ENCODE measurements at regions not wholly inside any gene's neighbourhood (a gene's known extent, or its start where the extent isn't known, plus 50 kb on each side); places are given as distances from the start of the nearest gene placed in this dataset.

- H3K27me3 ChIP-seq (ENCODE audit: control insufficient read depth in 3 of 3, insufficient read depth in 3 of 3, low read length in 3 of 3) = no peaks in the 10 kb centered on the region
- no peak overlapping the region for H3K27ac ChIP-seq (ENCODE audit: low read depth in 1 of 3, low read length in 2 of 3)
- no peaks in the 10 kb centered on the region for H3K36me3 ChIP-seq (ENCODE audit: control insufficient read depth in 3 of 3, insufficient read depth in 2 of 3, low read depth in 1 of 3, low read length in 3 of 3)
- no peak overlapping the region for H3K4me3 ChIP-seq (ENCODE audit: low read depth in 1 of 3, low read length in 3 of 3)
- no peaks in the 10 kb centered on the region for H3K4me1 ChIP-seq (ENCODE audit: control insufficient read depth in 3 of 3, insufficient read depth in 2 of 3, low read depth in 1 of 3, low read length in 2 of 3)
- FAIRE-seq (no peak), DNase-seq (peak; percentile 15 to 32)
- WGBS, 3 donors = 11 to 38% (median 16%) methylated on average over 3 of the region's 3 CpGs
- H3K9me3 ChIP-seq (ENCODE audit: control insufficient read depth in 2 of 2, insufficient read depth in 1 of 2, low read depth in 1 of 2, low read length in 1 of 2) = no peaks in the 10 kb centered on the region
Observed at GRCh38 chr13:71979616-71980015, 112.6 kb upstream of the DACH1 start.

GRCh38 chr13:71977028-71977427, 110.0 kb upstream of the DACH1 start:
- H3K4me3 ChIP-seq (ENCODE audit: low read depth in 1 of 3, low read length in 3 of 3) = no peak overlapping the region
- H3K4me1 ChIP-seq (ENCODE audit: control insufficient read depth in 3 of 3, insufficient read depth in 2 of 3, low read depth in 1 of 3, low read length in 2 of 3) = no peaks in the 10 kb centered on the region
- 87 to 90% (median 89%) methylated on average over 7 of the region's 7 CpGs for WGBS, 3 donors
- H3K9me3 ChIP-seq (ENCODE audit: control insufficient read depth in 2 of 2, insufficient read depth in 1 of 2, low read depth in 1 of 2, low read length in 1 of 2) = no peaks in the 10 kb centered on the region
- no peak for FAIRE-seq
- no peak overlapping the region for H3K27ac ChIP-seq (ENCODE audit: low read depth in 1 of 3, low read length in 2 of 3)
- DNase-seq = no peak
- no peaks in the 10 kb centered on the region for H3K27me3 ChIP-seq (ENCODE audit: control insufficient read depth in 3 of 3, insufficient read depth in 3 of 3, low read length in 3 of 3)
- H3K36me3 ChIP-seq (ENCODE audit: control insufficient read depth in 3 of 3, insufficient read depth in 2 of 3, low read depth in 1 of 3, low read length in 3 of 3) = no peaks in the 10 kb centered on the region

- WGBS, 3 donors = 78 to 86% (median 81%) methylated on average over 5 of the region's 5 CpGs
- Histone ChIP-seq H3K4me1 (ENCODE audit: control insufficient read depth in 3 of 3, insufficient read depth in 2 of 3, low read depth in 1 of 3, low read length in 2 of 3) (no peaks in the 10 kb centered on the region), H3K27ac (ENCODE audit: low read depth in 1 of 3, low read length in 2 of 3) (no peak overlapping the region), H3K4me3 (ENCODE audit: low read depth in 1 of 3, low read length in 3 of 3) (no peak overlapping the region), H3K27me3 (ENCODE audit: control insufficient read depth in 3 of 3, insufficient read depth in 3 of 3, low read length in 3 of 3) (no peaks in the 10 kb centered on the region), H3K36me3 (ENCODE audit: control insufficient read depth in 3 of 3, insufficient read depth in 2 of 3, low read depth in 1 of 3, low read length in 3 of 3) (no peaks in the 10 kb centered on the region), H3K9me3 (ENCODE audit: control insufficient read depth in 2 of 2, insufficient read depth in 1 of 2, low read depth in 1 of 2, low read length in 1 of 2) (no peaks in the 10 kb centered on the region)
- FAIRE-seq (no peak), DNase-seq (no peak)
Observed at GRCh38 chr13:71967990-71968389, 101.0 kb upstream of the DACH1 start.

GRCh38 chr13:71964491-71965100, 97.6 kb upstream of the DACH1 start:
- H3K36me3 ChIP-seq (ENCODE audit: control insufficient read depth in 3 of 3, insufficient read depth in 2 of 3, low read depth in 1 of 3, low read length in 3 of 3) = no peaks in the 10 kb centered on the region
- peak in 1 of 2 donors; percentile 2 for DNase-seq
- 26 to 57% (median 32%) methylated on average over 8 of the region's 8 CpGs for WGBS, 3 donors
- H3K27ac ChIP-seq (ENCODE audit: low read depth in 1 of 3, low read length in 2 of 3) = no peak overlapping the region
- no peak for FAIRE-seq
- no peaks in the 10 kb centered on the region for H3K9me3 ChIP-seq (ENCODE audit: control insufficient read depth in 2 of 2, insufficient read depth in 1 of 2, low read depth in 1 of 2, low read length in 1 of 2)
- no peaks in the 10 kb centered on the region for H3K27me3 ChIP-seq (ENCODE audit: control insufficient read depth in 3 of 3, insufficient read depth in 3 of 3, low read length in 3 of 3)
- H3K4me1 ChIP-seq (ENCODE audit: control insufficient read depth in 3 of 3, insufficient read depth in 2 of 3, low read depth in 1 of 3, low read length in 2 of 3) = no peaks in the 10 kb centered on the region
- peak overlapping the region in 1 of 3 donors; percentile 14 for H3K4me3 ChIP-seq (ENCODE audit: low read depth in 1 of 3, low read length in 3 of 3)

GRCh38 chr13:71962735-71963134, 95.7 kb upstream of the DACH1 start:
- WGBS, 3 donors = 81 to 87% (median 82%) methylated on average over 3 of the region's 3 CpGs
- FAIRE-seq = no peak
- no peak overlapping the region for H3K4me3 ChIP-seq (ENCODE audit: low read depth in 1 of 3, low read length in 3 of 3)
- no peaks in the 10 kb centered on the region for H3K27me3 ChIP-seq (ENCODE audit: control insufficient read depth in 3 of 3, insufficient read depth in 3 of 3, low read length in 3 of 3)
- no peak overlapping the region for H3K27ac ChIP-seq (ENCODE audit: low read depth in 1 of 3, low read length in 2 of 3)
- H3K36me3 ChIP-seq (ENCODE audit: control insufficient read depth in 3 of 3, insufficient read depth in 2 of 3, low read depth in 1 of 3, low read length in 3 of 3) = no peaks in the 10 kb centered on the region
- H3K4me1 ChIP-seq (ENCODE audit: control insufficient read depth in 3 of 3, insufficient read depth in 2 of 3, low read depth in 1 of 3, low read length in 2 of 3) = no peaks in the 10 kb centered on the region
- no peak for DNase-seq
- no peaks in the 10 kb centered on the region for H3K9me3 ChIP-seq (ENCODE audit: control insufficient read depth in 2 of 2, insufficient read depth in 1 of 2, low read depth in 1 of 2, low read length in 1 of 2)

- FAIRE-seq (no peak), DNase-seq (no peak)
- Histone ChIP-seq H3K27me3 (ENCODE audit: control insufficient read depth in 3 of 3, insufficient read depth in 3 of 3, low read length in 3 of 3) (no peaks in the 10 kb centered on the region), H3K9me3 (ENCODE audit: control insufficient read depth in 2 of 2, insufficient read depth in 1 of 2, low read depth in 1 of 2, low read length in 1 of 2) (no peaks in the 10 kb centered on the region), H3K4me1 (ENCODE audit: control insufficient read depth in 3 of 3, insufficient read depth in 2 of 3, low read depth in 1 of 3, low read length in 2 of 3) (no peaks in the 10 kb centered on the region), H3K36me3 (ENCODE audit: control insufficient read depth in 3 of 3, insufficient read depth in 2 of 3, low read depth in 1 of 3, low read length in 3 of 3) (no peaks in the 10 kb centered on the region), H3K27ac (ENCODE audit: low read depth in 1 of 3, low read length in 2 of 3) (no peak overlapping the region), H3K4me3 (ENCODE audit: low read depth in 1 of 3, low read length in 3 of 3) (no peak overlapping the region)
- 78 to 84% (median 79%) methylated on average over 2 of the region's 2 CpGs for WGBS, 3 donors
Observed at GRCh38 chr13:71962126-71962525, 95.1 kb upstream of the DACH1 start.

GRCh38 chr13:71949441-71949840, 82.4 kb upstream of the DACH1 start:
- Histone ChIP-seq H3K27ac (ENCODE audit: low read depth in 1 of 3, low read length in 2 of 3) (no peak overlapping the region), H3K9me3 (ENCODE audit: control insufficient read depth in 2 of 2, insufficient read depth in 1 of 2, low read depth in 1 of 2, low read length in 1 of 2) (no peaks in the 10 kb centered on the region), H3K27me3 (ENCODE audit: control insufficient read depth in 3 of 3, insufficient read depth in 3 of 3, low read length in 3 of 3) (no peaks in the 10 kb centered on the region), H3K36me3 (ENCODE audit: control insufficient read depth in 3 of 3, insufficient read depth in 2 of 3, low read depth in 1 of 3, low read length in 3 of 3) (no peaks in the 10 kb centered on the region), H3K4me3 (ENCODE audit: low read depth in 1 of 3, low read length in 3 of 3) (no peak overlapping the region), H3K4me1 (ENCODE audit: control insufficient read depth in 3 of 3, insufficient read depth in 2 of 3, low read depth in 1 of 3, low read length in 2 of 3) (no peaks in the 10 kb centered on the region)
- 78 to 83% (median 81%) methylated on average over 2 of the region's 2 CpGs for WGBS, 3 donors
- FAIRE-seq (no peak), DNase-seq (no peak)

GRCh38 chr13:71939186-71939585, 72.2 kb upstream of the DACH1 start:
- Histone ChIP-seq H3K4me3 (ENCODE audit: low read depth in 1 of 3, low read length in 3 of 3) (no peak overlapping the region), H3K27ac (ENCODE audit: low read depth in 1 of 3, low read length in 2 of 3) (no peak overlapping the region), H3K36me3 (ENCODE audit: control insufficient read depth in 3 of 3, insufficient read depth in 2 of 3, low read depth in 1 of 3, low read length in 3 of 3) (no peaks in the 10 kb centered on the region), H3K9me3 (ENCODE audit: control insufficient read depth in 2 of 2, insufficient read depth in 1 of 2, low read depth in 1 of 2, low read length in 1 of 2) (no peaks in the 10 kb centered on the region), H3K4me1 (ENCODE audit: control insufficient read depth in 3 of 3, insufficient read depth in 2 of 3, low read depth in 1 of 3, low read length in 2 of 3) (no peaks in the 10 kb centered on the region), H3K27me3 (ENCODE audit: control insufficient read depth in 3 of 3, insufficient read depth in 3 of 3, low read length in 3 of 3) (no peaks in the 10 kb centered on the region)
- DNase-seq = no peak
- no peak for FAIRE-seq
- WGBS, 3 donors = 66 to 82% (median 72%) methylated on average over 4 of the region's 4 CpGs

GRCh38 chr13:71935166-71935840, 68.3 kb upstream of the DACH1 start:
- H3K27me3 ChIP-seq (ENCODE audit: control insufficient read depth in 3 of 3, insufficient read depth in 3 of 3, low read length in 3 of 3) = no peaks in the 10 kb centered on the region
- DNase-seq (no peak), FAIRE-seq (no peak)
- no peaks in the 10 kb centered on the region for H3K36me3 ChIP-seq (ENCODE audit: control insufficient read depth in 3 of 3, insufficient read depth in 2 of 3, low read depth in 1 of 3, low read length in 3 of 3)
- no peak overlapping the region for H3K27ac ChIP-seq (ENCODE audit: low read depth in 1 of 3, low read length in 2 of 3)
- 79 to 81% (median 79%) methylated on average over 4 of the region's 4 CpGs for WGBS, 3 donors
- H3K9me3 ChIP-seq (ENCODE audit: control insufficient read depth in 2 of 2, insufficient read depth in 1 of 2, low read depth in 1 of 2, low read length in 1 of 2) = no peaks in the 10 kb centered on the region
- no peaks in the 10 kb centered on the region for H3K4me1 ChIP-seq (ENCODE audit: control insufficient read depth in 3 of 3, insufficient read depth in 2 of 3, low read depth in 1 of 3, low read length in 2 of 3)
- H3K4me3 ChIP-seq (ENCODE audit: low read depth in 1 of 3, low read length in 3 of 3) = no peak overlapping the region

Data from small intestine (tissue), 7 donors.